HUES64 (cell line): ENCODE measurements at regions not wholly inside any gene's neighbourhood (a gene's known extent, or its start where the extent isn't known, plus 50 kb on each side); places are given as distances from the start of the nearest gene placed in this dataset.

Experiments
- H3K27ac ChIP-seq: 2 replicates; pipeline ENCODE4 v1.7.0; 2013; ENCODE audit warnings: low read depth, low read length, inconsistent platforms
- H3K27me3 ChIP-seq: 2 replicates; pipeline ENCODE4 v1.6.1; 2013; ENCODE audit warnings: mild to moderate bottlenecking, low read length; ENCODE audit not compliant: insufficient read depth
- H3K36me3 ChIP-seq: 2 replicates; pipeline ENCODE4 v1.6.1; 2013; ENCODE audit warnings: mild to moderate bottlenecking, low read length; ENCODE audit not compliant: insufficient read depth
- H3K4me1 ChIP-seq: 2 replicates; pipeline ENCODE4 v1.6.1; 2013; ENCODE audit warnings: mild to moderate bottlenecking, low read length, moderate library complexity; ENCODE audit not compliant: insufficient read depth
- H3K4me3 ChIP-seq: 2 replicates; pipeline ENCODE4 v1.5.1; 2013; ENCODE audit warnings: mild to moderate bottlenecking, low read length, moderate library complexity
- H3K9ac ChIP-seq: 2 replicates; pipeline ENCODE4 v1.6.1; 2013; ENCODE audit warnings: mild to moderate bottlenecking, low read depth, low read length
- H3K9me3 ChIP-seq: 2 replicates; pipeline ENCODE4 v1.6.1; 2013; ENCODE audit warnings: low read depth, low read length; ENCODE audit not compliant: insufficient read depth
- WGBS: fragments of 150-250, 120-280 bp; methylation state at CpG from one replicate; pipeline ENCODE4 v1.1.7; 2013; ENCODE audit warnings: missing lambda C conversion rate; 5-methylcytosine and 5-hydroxymethylcytosine counted together

GRCh38 chr13:74682746-74683145 lies 548.5 kb upstream of the KLF12 start:
- peaks cover 4% of the 10 kb centered on the region; the same call in 1 of the 2 replicates for H3K9me3 ChIP-seq
- WGBS = no CpG with 5 or more reads among the region's 1 CpG
- no peaks in the 10 kb centered on the region for H3K36me3 ChIP-seq
- H3K27me3 ChIP-seq = no peaks in the 10 kb centered on the region
- no peak overlapping the region for H3K4me3 ChIP-seq
- H3K27ac ChIP-seq = no peak overlapping the region
- peaks cover 6% of the 10 kb centered on the region; the same call in 1 of the 2 replicates for H3K4me1 ChIP-seq
- H3K9ac ChIP-seq = no peak overlapping the region

GRCh38 chr13:74681891-74682290 lies 547.7 kb upstream of the KLF12 start:
- Histone ChIP-seq H3K27ac (no peak overlapping the region), H3K27me3 (no peaks in the 10 kb centered on the region), H3K9me3 (peaks cover 4% of the 10 kb centered on the region; the same call in 1 of the 2 replicates), H3K36me3 (no peaks in the 10 kb centered on the region), H3K9ac (no peak overlapping the region), H3K4me3 (no peak overlapping the region), H3K4me1 (no peaks in the 10 kb centered on the region)
- WGBS = 93% methylated on average over 3 of the region's 3 CpGs

- no peaks in the 10 kb centered on the region for H3K9me3 ChIP-seq
- no peak overlapping the region for H3K9ac ChIP-seq
- H3K27ac ChIP-seq = no peak overlapping the region
- no peaks in the 10 kb centered on the region for H3K27me3 ChIP-seq
- no peak overlapping the region for H3K4me3 ChIP-seq
- no peaks in the 10 kb centered on the region for H3K4me1 ChIP-seq
- no peaks in the 10 kb centered on the region for H3K36me3 ChIP-seq
- WGBS = no CpG with 5 or more reads among the region's 1 CpG
These were observed 544.2 kb upstream of the KLF12 start for GRCh38 chr13:74678308-74678965.

- Histone ChIP-seq H3K36me3 (no peaks in the 10 kb centered on the region), H3K4me3 (no peak overlapping the region), H3K9ac (no peak overlapping the region), H3K4me1 (no peaks in the 10 kb centered on the region), H3K9me3 (no peaks in the 10 kb centered on the region), H3K27me3 (no peaks in the 10 kb centered on the region), H3K27ac (no peak overlapping the region)
- 94% methylated on average over 3 of the region's 3 CpGs for WGBS
These were observed 541.8 kb upstream of the KLF12 start for GRCh38 chr13:74675972-74676371.

- no peak overlapping the region for H3K4me3 ChIP-seq
- H3K4me1 ChIP-seq = no peaks in the 10 kb centered on the region
- H3K9ac ChIP-seq = no peak overlapping the region
- H3K9me3 ChIP-seq = no peaks in the 10 kb centered on the region
- H3K27ac ChIP-seq = no peak overlapping the region
- no peaks in the 10 kb centered on the region for H3K36me3 ChIP-seq
- H3K27me3 ChIP-seq = no peaks in the 10 kb centered on the region
- 94% methylated on average over 5 of the region's 5 CpGs for WGBS
These were observed 541.0 kb upstream of the KLF12 start for GRCh38 chr13:74675182-74675581.

GRCh38 chr13:74674720-74675119 lies 540.5 kb upstream of the KLF12 start:
- WGBS = no CpG with 5 or more reads among the region's 1 CpG
- Histone ChIP-seq H3K27ac (no peak overlapping the region), H3K9ac (no peak overlapping the region), H3K36me3 (no peaks in the 10 kb centered on the region), H3K4me3 (no peak overlapping the region), H3K9me3 (no peaks in the 10 kb centered on the region), H3K27me3 (no peaks in the 10 kb centered on the region), H3K4me1 (no peaks in the 10 kb centered on the region)

- Histone ChIP-seq H3K36me3 (no peaks in the 10 kb centered on the region), H3K27me3 (no peaks in the 10 kb centered on the region), H3K4me3 (no peak overlapping the region), H3K9me3 (no peaks in the 10 kb centered on the region), H3K27ac (no peak overlapping the region), H3K9ac (no peak overlapping the region), H3K4me1 (peaks cover 7% of the 10 kb centered on the region; the same call in 1 of the 2 replicates)
These were observed 534.9 kb upstream of the KLF12 start for GRCh38 chr13:74669149-74669548.

GRCh38 chr13:74667656-74668203 lies 533.5 kb upstream of the KLF12 start:
- Histone ChIP-seq H3K4me1 (peaks cover 7% of the 10 kb centered on the region; the same call in 1 of the 2 replicates), H3K27ac (no peak overlapping the region), H3K9me3 (no peaks in the 10 kb centered on the region), H3K27me3 (no peaks in the 10 kb centered on the region), H3K9ac (no peak overlapping the region), H3K4me3 (no peak overlapping the region), H3K36me3 (no peaks in the 10 kb centered on the region)
- WGBS = 86% methylated on average over 3 of the region's 3 CpGs

GRCh38 chr13:74662905-74663304 lies 528.7 kb upstream of the KLF12 start:
- no peaks in the 10 kb centered on the region for H3K27me3 ChIP-seq
- H3K9ac ChIP-seq = no peak overlapping the region
- WGBS = over 99% methylated on average over 2 of the region's 2 CpGs
- H3K27ac ChIP-seq = no peak overlapping the region
- peaks cover 7% of the 10 kb centered on the region; the same call in 1 of the 2 replicates for H3K4me1 ChIP-seq
- no peak overlapping the region for H3K4me3 ChIP-seq
- no peaks in the 10 kb centered on the region for H3K36me3 ChIP-seq
- H3K9me3 ChIP-seq = no peaks in the 10 kb centered on the region

GRCh38 chr13:74661851-74662250 lies 527.6 kb upstream of the KLF12 start:
- H3K27me3 ChIP-seq = no peaks in the 10 kb centered on the region
- no peaks in the 10 kb centered on the region for H3K36me3 ChIP-seq
- H3K9ac ChIP-seq = no peak overlapping the region
- H3K4me3 ChIP-seq = no peak overlapping the region
- no peak overlapping the region for H3K27ac ChIP-seq
- peaks cover 7% of the 10 kb centered on the region; the same call in 1 of the 2 replicates for H3K4me1 ChIP-seq
- WGBS = 94% methylated on average over 2 of the region's 2 CpGs
- no peaks in the 10 kb centered on the region for H3K9me3 ChIP-seq

- H3K36me3 ChIP-seq = no peaks in the 10 kb centered on the region
- WGBS = no CpG with 5 or more reads among the region's 1 CpG
- no peak overlapping the region for H3K4me3 ChIP-seq
These were observed 523.6 kb upstream of the KLF12 start for GRCh38 chr13:74657765-74658164.

More at GRCh38 chr13:74657765-74658164, 523.6 kb upstream of the KLF12 start:
- Histone ChIP-seq H3K9me3 (no peaks in the 10 kb centered on the region), H3K27me3 (no peaks in the 10 kb centered on the region), H3K9ac (no peak overlapping the region), H3K4me1 (no peaks in the 10 kb centered on the region), H3K27ac (no peak overlapping the region)
